GM21737 (cell line): ENCODE measurements at regions not wholly inside any gene's neighbourhood (a gene's known extent, or its start where the extent isn't known, plus 50 kb on each side); places are given as distances from the start of the nearest gene placed in this dataset.
"Not testable (repeated sequence)": the region's sequence is repeated elsewhere in the genome, so short reads cannot be mapped to it uniquely, and the experiment has no call there.

Experiments
- ATAC-seq: cut with Tn5 transposase; IDR thresholded peaks from one replicate; pipeline ENCODE4 v1.9.1; 2021; ENCODE audit warnings: mild to moderate bottlenecking, moderate library complexity; ENCODE audit not compliant: unreplicated experiment

- ATAC-seq: no peak
Observed at GRCh38 chr10:33102071-33102470, 144.0 kb upstream of the ITGB1 start.

- no peak for ATAC-seq
Observed at GRCh38 chr10:33101392-33101787, 143.4 kb upstream of the ITGB1 start.

- ATAC-seq: no peak
Observed at GRCh38 chr10:33100781-33101391, 142.9 kb upstream of the ITGB1 start.

DNA sequence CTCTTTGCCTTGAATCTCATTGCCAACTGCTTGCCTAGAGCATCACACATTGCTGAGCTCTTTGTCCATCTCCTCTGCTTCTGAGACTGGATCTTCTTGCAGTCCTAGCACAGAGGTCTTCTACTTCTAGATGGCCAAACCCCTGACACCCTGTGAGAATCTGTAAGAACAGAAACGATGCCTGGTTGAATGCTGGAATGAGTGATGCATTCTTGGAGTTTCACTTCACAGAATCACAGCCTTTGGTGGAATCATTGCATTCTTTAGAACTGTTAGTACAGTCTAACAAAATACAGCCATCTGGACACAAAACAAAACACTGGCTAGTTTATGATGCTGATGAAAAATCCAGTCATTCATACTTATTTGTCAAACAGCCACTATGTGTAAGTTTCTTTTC, 141.7 kb upstream of the ITGB1 start:
- no peak for ATAC-seq

DNA sequence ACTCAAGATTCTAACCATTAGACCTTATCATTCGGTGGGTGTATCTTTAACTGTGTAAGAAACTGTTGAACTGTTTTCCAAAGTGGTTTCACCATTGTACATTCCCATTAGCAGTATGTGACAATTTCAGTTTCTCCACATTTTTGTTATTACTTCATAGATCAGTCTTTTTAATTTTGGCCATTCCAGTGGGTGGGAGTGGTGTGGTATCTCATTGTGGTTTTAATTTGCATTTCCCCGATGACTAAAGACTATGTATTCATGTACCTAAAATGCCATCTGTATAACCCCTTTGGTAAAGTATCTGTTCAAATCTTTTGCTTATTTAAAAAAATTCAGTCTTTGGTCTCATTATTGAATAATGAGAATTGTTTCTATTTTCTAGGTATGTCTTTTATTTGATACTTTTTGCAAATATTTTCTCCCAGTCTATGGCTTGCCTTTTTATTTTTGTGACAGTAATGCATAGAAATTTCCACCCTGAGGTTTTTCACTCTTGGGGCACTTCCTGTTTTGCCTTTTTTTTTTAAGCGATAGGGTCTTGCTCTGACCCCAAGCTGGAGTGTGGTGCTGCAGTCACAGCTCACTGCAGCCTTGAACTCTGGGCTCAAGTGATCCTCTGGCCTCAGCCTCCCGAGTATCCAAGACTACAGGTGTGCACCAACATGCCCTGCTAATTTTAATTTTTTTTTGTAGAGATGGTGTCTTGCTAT, 141.1 kb upstream of the ITGB1 start:
- no peak for ATAC-seq

- peak; percentile 67 for ATAC-seq
Observed at GRCh38 chr10:33095867-33096815, 138.1 kb upstream of the ITGB1 start.

- no peak for ATAC-seq
Observed at GRCh38 chr10:33094263-33095051, 136.4 kb upstream of the ITGB1 start.

GRCh38 chr10:33093362-33093761, 135.3 kb upstream of the ITGB1 start:
- ATAC-seq: no peak

- ATAC-seq: no peak
Observed at GRCh38 chr10:33092596-33092995, 134.6 kb upstream of the ITGB1 start.

DNA sequence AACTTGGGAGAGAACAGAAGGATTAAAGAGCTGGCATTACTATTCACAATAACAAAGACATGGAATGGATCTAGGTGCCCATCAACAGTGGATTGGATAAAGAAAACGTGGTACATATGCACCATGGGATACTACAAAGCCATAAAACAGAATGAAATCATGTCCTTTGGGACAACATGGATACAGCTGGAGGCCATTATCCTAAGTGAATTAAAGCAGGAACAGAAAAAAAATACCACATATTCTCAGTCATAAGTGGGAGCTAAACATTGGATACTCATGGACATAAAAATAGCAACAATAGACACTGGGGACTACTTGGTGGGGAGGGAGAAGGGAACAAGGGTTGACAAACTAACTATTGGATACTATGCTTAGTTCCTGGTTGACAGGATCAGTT, 133.2 kb upstream of the ITGB1 start:
- ATAC-seq: no peak

- no peak for ATAC-seq
Observed at GRCh38 chr10:33088990-33089389, 131.0 kb upstream of the ITGB1 start.

GRCh38 chr10:33087922-33088321, 129.9 kb upstream of the ITGB1 start:
- no peak for ATAC-seq

- no peak for ATAC-seq
Observed at GRCh38 chr10:33087152-33087551, 129.1 kb upstream of the ITGB1 start.

DNA sequence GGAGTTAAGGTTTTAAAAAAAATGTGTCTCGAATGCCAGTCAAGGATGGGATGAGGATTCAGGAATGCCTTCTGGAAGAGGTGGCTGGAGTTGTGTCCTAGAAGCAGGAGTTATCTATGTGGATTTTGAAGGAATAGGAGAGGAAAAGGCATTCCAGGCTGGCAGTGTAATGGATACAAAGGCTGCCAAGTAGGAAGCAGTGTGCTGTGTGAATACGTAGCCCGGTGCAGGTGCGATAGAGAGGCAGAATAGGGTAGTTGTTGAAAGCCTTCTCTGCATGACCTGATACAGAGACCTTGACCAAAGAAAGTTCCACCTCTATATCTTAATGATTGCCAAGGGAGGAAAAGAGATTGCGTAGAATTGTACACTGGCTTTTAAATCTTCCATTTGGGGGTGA, 128.1 kb upstream of the ITGB1 start:
- no peak for ATAC-seq

GRCh38 chr10:33085313-33085833, 127.3 kb upstream of the ITGB1 start:
- ATAC-seq: no peak

- no peak for ATAC-seq
Observed at GRCh38 chr10:33084453-33084852, 126.4 kb upstream of the ITGB1 start.

DNA sequence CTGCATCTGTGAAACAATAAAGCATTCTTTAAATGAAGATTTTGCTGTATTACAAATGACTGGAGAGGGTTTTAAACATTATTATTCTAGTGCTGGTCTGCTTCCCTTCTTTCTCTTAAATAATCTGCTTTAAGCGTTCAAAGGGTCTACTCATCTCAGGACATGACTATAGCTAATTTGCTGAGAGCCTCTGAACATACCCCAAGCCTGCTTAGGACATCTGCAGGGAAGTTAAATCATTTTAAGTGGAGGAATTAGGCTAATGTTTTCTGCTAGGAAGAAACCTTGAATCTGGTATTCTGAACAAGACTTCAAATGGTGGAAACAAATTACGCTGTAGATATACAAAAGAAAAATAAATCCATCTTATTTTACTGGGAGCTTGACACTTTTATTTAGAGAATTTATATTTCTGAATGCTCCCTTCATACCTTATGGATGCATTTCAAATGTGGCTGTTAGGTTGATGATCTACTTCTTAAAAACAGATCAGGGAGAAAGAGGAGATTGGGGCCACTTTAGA, 124.4 kb upstream of the ITGB1 start:
- ATAC-seq: no peak

GRCh38 chr10:33080467-33080866, 122.4 kb upstream of the ITGB1 start:
- ATAC-seq: not testable (repeated sequence)

GRCh38 chr10:33074443-33074842, 116.4 kb upstream of the ITGB1 start:
- no peak for ATAC-seq

DNA sequence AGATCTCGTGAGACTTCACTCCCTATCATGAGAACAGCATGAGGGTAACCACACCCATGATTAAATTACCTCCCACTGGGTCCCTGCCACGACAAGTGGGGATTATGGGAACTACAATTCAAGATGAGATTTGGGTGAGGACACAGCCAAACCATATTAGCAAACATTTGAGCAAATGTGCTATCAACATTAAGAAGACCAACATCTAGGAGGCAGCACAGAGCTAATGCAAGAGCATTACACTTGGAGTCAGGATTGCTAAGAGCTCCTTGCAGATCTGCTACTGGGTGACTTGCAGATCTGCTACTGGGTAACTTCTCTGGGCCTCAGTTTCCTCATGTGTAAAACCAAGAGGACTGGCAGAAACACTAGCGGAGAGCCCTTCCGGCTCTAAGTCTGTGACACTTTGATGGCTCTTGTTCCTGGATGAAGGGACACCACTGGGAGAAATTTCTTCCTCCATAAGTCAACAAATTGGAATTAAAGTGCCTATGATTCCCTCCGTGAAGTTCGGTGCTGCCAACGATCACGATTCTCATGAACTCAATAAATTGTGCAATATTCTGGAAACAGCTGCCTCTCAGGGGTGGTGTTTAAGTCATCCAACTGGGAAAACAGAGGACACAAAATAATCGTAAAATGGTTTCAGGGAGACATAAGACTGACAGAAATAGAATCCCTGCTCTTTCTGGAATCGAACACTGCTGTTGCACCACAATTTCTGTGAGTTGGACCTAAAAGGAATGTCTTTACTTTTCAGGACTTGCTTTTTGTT, 115.8 kb upstream of the ITGB1 start:
- no peak for ATAC-seq
